ENCODE measurements at regions not wholly inside any gene's neighbourhood (a gene's known extent, or its start where the extent isn't known, plus 50 kb on each side); places are given as distances from the start of the nearest gene placed in this dataset.

GRCh38 chr6:21500314-21501020, 93.1 kb upstream of the SOX4 start:
- TF ChIP-seq CTCF (conservative IDR thresholded peaks at IDR 0.05) (no peak), ZFX (IDR thresholded peaks at IDR 0.05) (no peak)
- H3K27ac ChIP-seq, result no peak overlapping the region

DNA sequence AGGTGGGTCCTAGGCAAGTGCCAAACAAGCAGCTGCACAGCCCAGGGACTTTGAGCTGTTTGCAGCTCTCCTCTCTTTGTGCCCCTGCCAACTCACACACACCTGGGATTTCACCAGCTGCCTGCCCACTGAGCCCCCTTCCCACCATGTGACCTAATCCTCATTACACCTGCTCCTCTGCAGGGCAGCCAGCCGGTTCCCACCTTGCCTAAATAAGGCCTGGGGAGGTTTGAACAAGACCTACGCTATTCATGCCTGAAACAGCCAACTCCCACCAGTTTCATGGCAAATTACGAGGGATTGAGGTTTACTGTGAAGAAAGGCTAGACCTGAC, 92.6 kb upstream of the SOX4 start:
- TF ChIP-seq CTCF (conservative IDR thresholded peaks at IDR 0.05) (no peak), ZFX (IDR thresholded peaks at IDR 0.05) (no peak)
- H3K27ac ChIP-seq, result no peak overlapping the region

- no peak overlapping the region for H3K27ac ChIP-seq
- no peak for TF ChIP-seq ZFX (IDR thresholded peaks at IDR 0.05)
- no peak for TF ChIP-seq CTCF (conservative IDR thresholded peaks at IDR 0.05)
Measured at GRCh38 chr6:21501815-21502214, 91.7 kb upstream of the SOX4 start.

- H3K27ac ChIP-seq, result no peak overlapping the region
- TF ChIP-seq ZFX (IDR thresholded peaks at IDR 0.05) (no peak), CTCF (conservative IDR thresholded peaks at IDR 0.05) (no peak)
Measured at GRCh38 chr6:21502682-21503081, 90.9 kb upstream of the SOX4 start.

- TF ChIP-seq CTCF (conservative IDR thresholded peaks at IDR 0.05), result no peak
- TF ChIP-seq ZFX (IDR thresholded peaks at IDR 0.05), result no peak
- H3K27ac ChIP-seq, result no peak overlapping the region
Measured at GRCh38 chr6:21504790-21505189, 88.8 kb upstream of the SOX4 start.

DNA sequence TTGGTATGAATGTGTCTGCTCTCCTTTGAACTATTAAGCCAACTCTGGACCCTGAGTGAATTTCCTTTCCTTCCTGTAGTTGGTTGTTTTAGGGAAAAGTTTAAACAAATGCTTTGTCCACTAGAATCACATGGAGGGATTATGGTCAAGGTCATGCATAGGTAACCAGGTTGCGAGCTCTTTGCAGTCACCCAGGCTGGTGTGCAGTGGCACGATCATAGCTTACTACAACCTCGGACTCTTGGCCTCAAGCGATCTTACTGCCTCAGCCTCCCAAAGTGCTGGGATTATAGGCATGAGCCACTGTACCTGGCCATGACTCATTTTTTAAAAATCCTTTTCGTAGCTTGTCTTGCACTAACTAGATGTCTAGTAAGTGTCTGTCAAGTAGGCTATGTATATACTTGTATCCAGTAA, 88.0 kb upstream of the SOX4 start:
- TF ChIP-seq CTCF (conservative IDR thresholded peaks at IDR 0.05) (no peak), ZFX (IDR thresholded peaks at IDR 0.05) (no peak)
- H3K27ac ChIP-seq, result no peak overlapping the region

- TF ChIP-seq CTCF (conservative IDR thresholded peaks at IDR 0.05), result no peak
- TF ChIP-seq ZFX (IDR thresholded peaks at IDR 0.05), result no peak
Measured at GRCh38 chr6:21506126-21506525, 87.4 kb upstream of the SOX4 start.

More at GRCh38 chr6:21506126-21506525, 87.4 kb upstream of the SOX4 start:
- no peak overlapping the region for H3K27ac ChIP-seq
